ENCODE measurements at regions not wholly inside any gene's neighbourhood (a gene's known extent, or its start where the extent isn't known, plus 50 kb on each side); places are given as distances from the start of the nearest gene placed in this dataset.

- Histone ChIP-seq H3K9ac (ENCODE audit: low read depth, low read length) (no peak overlapping the region), H3K9me3 (ENCODE audit: insufficient read depth, low read length, severe bottlenecking) (no peaks in the 10 kb centered on the region), H2AFZ (ENCODE audit: low read depth, low read length) (no peak overlapping the region), H3K27ac (ENCODE audit: low read length) (no peak overlapping the region), H3K4me2 (ENCODE audit: insufficient read depth, low read length) (no peak overlapping the region), H3K4me3 (ENCODE audit: low read depth in 1 of 2, low read length in 2 of 2) (no peak overlapping the region), H3K79me2 (ENCODE audit: insufficient read depth, low read length) (no peaks in the 10 kb centered on the region), H4K20me1 (ENCODE audit: insufficient read depth, low read length) (no peaks in the 10 kb centered on the region), H3K36me3 (ENCODE audit: insufficient read depth, low read length) (no peaks in the 10 kb centered on the region), H3K4me1 (ENCODE audit: insufficient read depth, low read length) (no peaks in the 10 kb centered on the region), H3K27me3 (ENCODE audit: insufficient read depth, low read length, poor library complexity) (no peaks in the 10 kb centered on the region)
- ATAC-seq (ENCODE audit: insufficient read depth, low read depth), result no peak
- no peak for TF ChIP-seq CTCF (IDR thresholded peaks at IDR 0.05; ENCODE audit: borderline replicate concordance, extremely low read depth, low read length, poor library complexity, severe bottlenecking)
- no peak for TF ChIP-seq EZH2 (IDR thresholded peaks at IDR 0.05; ENCODE audit: borderline replicate concordance, low read depth, low read length, severe bottlenecking)
- DNase-seq, result no peak
Measured at GRCh38 chr1:5084676-5085075, 430.3 kb downstream of the AJAP1 start.

- no peaks in the 10 kb centered on the region for H4K20me1 ChIP-seq (ENCODE audit: insufficient read depth, low read length)
- TF ChIP-seq EZH2 (IDR thresholded peaks at IDR 0.05; ENCODE audit: borderline replicate concordance, low read depth, low read length, severe bottlenecking) (no peak), CTCF (IDR thresholded peaks at IDR 0.05; ENCODE audit: borderline replicate concordance, extremely low read depth, low read length, poor library complexity, severe bottlenecking) (no peak)
- H3K27ac ChIP-seq (ENCODE audit: low read length), result no peak overlapping the region
- H3K79me2 ChIP-seq (ENCODE audit: insufficient read depth, low read length), result no peaks in the 10 kb centered on the region
- H3K27me3 ChIP-seq (ENCODE audit: insufficient read depth, low read length, poor library complexity), result no peaks in the 10 kb centered on the region
- no peaks in the 10 kb centered on the region for H3K36me3 ChIP-seq (ENCODE audit: insufficient read depth, low read length)
- no peaks in the 10 kb centered on the region for H3K9me3 ChIP-seq (ENCODE audit: insufficient read depth, low read length, severe bottlenecking)
- ATAC-seq (ENCODE audit: insufficient read depth, low read depth) (no peak), DNase-seq (no peak)
- no peak overlapping the region for H3K4me2 ChIP-seq (ENCODE audit: insufficient read depth, low read length)
- H2AFZ ChIP-seq (ENCODE audit: low read depth, low read length), result no peak overlapping the region
- no peak overlapping the region for H3K9ac ChIP-seq (ENCODE audit: low read depth, low read length)
- H3K4me1 ChIP-seq (ENCODE audit: insufficient read depth, low read length), result no peaks in the 10 kb centered on the region
- H3K4me3 ChIP-seq (ENCODE audit: low read depth in 1 of 2, low read length in 2 of 2), result no peak overlapping the region
Measured at GRCh38 chr1:5067246-5067645, 412.8 kb downstream of the AJAP1 start.

- Histone ChIP-seq H3K9ac (ENCODE audit: low read depth, low read length) (no peak overlapping the region), H2AFZ (ENCODE audit: low read depth, low read length) (no peak overlapping the region), H3K4me1 (ENCODE audit: insufficient read depth, low read length) (no peaks in the 10 kb centered on the region), H3K9me3 (ENCODE audit: insufficient read depth, low read length, severe bottlenecking) (peaks cover 5% of the 10 kb centered on the region), H3K27me3 (ENCODE audit: insufficient read depth, low read length, poor library complexity) (no peaks in the 10 kb centered on the region), H3K36me3 (ENCODE audit: insufficient read depth, low read length) (no peaks in the 10 kb centered on the region), H3K4me2 (ENCODE audit: insufficient read depth, low read length) (no peak overlapping the region), H3K27ac (ENCODE audit: low read length) (no peak overlapping the region), H4K20me1 (ENCODE audit: insufficient read depth, low read length) (no peaks in the 10 kb centered on the region), H3K79me2 (ENCODE audit: insufficient read depth, low read length) (no peaks in the 10 kb centered on the region), H3K4me3 (ENCODE audit: low read depth in 1 of 2, low read length in 2 of 2) (no peak overlapping the region)
- DNase-seq (no peak), ATAC-seq (ENCODE audit: insufficient read depth, low read depth) (no peak)
- TF ChIP-seq CTCF (IDR thresholded peaks at IDR 0.05; ENCODE audit: borderline replicate concordance, extremely low read depth, low read length, poor library complexity, severe bottlenecking) (no peak), EZH2 (IDR thresholded peaks at IDR 0.05; ENCODE audit: borderline replicate concordance, low read depth, low read length, severe bottlenecking) (no peak)
Measured at GRCh38 chr1:5053744-5054143, 399.3 kb downstream of the AJAP1 start.

GRCh38 chr1:5029136-5029535 lies 374.7 kb downstream of the AJAP1 start:
- Histone ChIP-seq H2AFZ (ENCODE audit: low read depth, low read length) (no peak overlapping the region), H3K9me3 (ENCODE audit: insufficient read depth, low read length, severe bottlenecking) (no peaks in the 10 kb centered on the region), H3K79me2 (ENCODE audit: insufficient read depth, low read length) (no peaks in the 10 kb centered on the region), H3K4me1 (ENCODE audit: insufficient read depth, low read length) (no peaks in the 10 kb centered on the region), H3K4me3 (ENCODE audit: low read depth in 1 of 2, low read length in 2 of 2) (no peak overlapping the region), H3K4me2 (ENCODE audit: insufficient read depth, low read length) (no peak overlapping the region), H3K9ac (ENCODE audit: low read depth, low read length) (no peak overlapping the region), H3K36me3 (ENCODE audit: insufficient read depth, low read length) (no peaks in the 10 kb centered on the region), H4K20me1 (ENCODE audit: insufficient read depth, low read length) (no peaks in the 10 kb centered on the region), H3K27ac (ENCODE audit: low read length) (no peak overlapping the region), H3K27me3 (ENCODE audit: insufficient read depth, low read length, poor library complexity) (no peaks in the 10 kb centered on the region)
- DNase-seq (no peak), ATAC-seq (ENCODE audit: insufficient read depth, low read depth) (no peak)
- TF ChIP-seq CTCF (IDR thresholded peaks at IDR 0.05; ENCODE audit: borderline replicate concordance, extremely low read depth, low read length, poor library complexity, severe bottlenecking) (no peak), EZH2 (IDR thresholded peaks at IDR 0.05; ENCODE audit: borderline replicate concordance, low read depth, low read length, severe bottlenecking) (no peak)
